ENCODE measurements at regions not wholly inside any gene's neighbourhood (a gene's known extent, or its start where the extent isn't known, plus 50 kb on each side); places are given as distances from the start of the nearest gene placed in this dataset.

DNA sequence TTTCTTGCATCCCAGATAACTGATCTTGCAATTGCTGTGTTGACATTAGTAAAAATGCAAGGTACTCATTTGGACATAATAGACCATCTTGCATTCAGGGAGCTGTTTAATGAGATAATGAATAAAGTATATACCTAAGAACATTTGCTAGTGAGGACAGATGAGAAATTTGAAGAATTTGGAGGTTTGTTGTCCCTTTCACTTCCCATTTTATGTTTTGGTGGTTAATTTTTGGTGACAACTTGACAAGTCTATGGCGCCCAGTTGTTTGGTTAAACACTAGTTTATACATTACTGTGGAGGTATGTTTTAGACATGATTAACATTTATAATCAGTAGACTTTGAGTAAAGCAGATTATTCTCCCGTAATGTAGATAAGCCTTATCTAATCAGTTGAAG, 300.2 kb upstream of the SYNCRIP start:
- TF ChIP-seq FOXP2 (optimal IDR thresholded peaks at IDR 0.05; ENCODE audit: control extremely low read depth, extremely low read length, insufficient read depth) (no peak), EZH2 (IDR thresholded peaks at IDR 0.05) (no peak), POLR2AphosphoS5 (IDR thresholded peaks at IDR 0.05; ENCODE audit: borderline replicate concordance, low read depth, low read length) (no peak)

Measured in SK-N-MC (cell line).